ENCODE measurements at regions not wholly inside any gene's neighbourhood (a gene's known extent, or its start where the extent isn't known, plus 50 kb on each side); places are given as distances from the start of the nearest gene placed in this dataset.

- no peaks in the 10 kb centered on the region for H3K79me1 ChIP-seq (ENCODE audit: low read depth, low read length)
- no peak overlapping the region for H3K18ac ChIP-seq (ENCODE audit: extremely low read depth, low read length)
- no peak overlapping the region for H3K4me3 ChIP-seq (ENCODE audit: extremely low read depth in 1 of 4, insufficient read depth in 2 of 4, low read depth in 3 of 4, low read length in 4 of 4)
- H4K91ac ChIP-seq (replicated peaks; ENCODE audit: insufficient read length, low read length): no peak overlapping the region
- no peak overlapping the region for H3K14ac ChIP-seq (ENCODE audit: insufficient read length)
- no peak overlapping the region for H3K4ac ChIP-seq (replicated peaks; ENCODE audit: insufficient read length, low read depth, low read length)
- H3K9me3 ChIP-seq (ENCODE audit: insufficient read depth in 2 of 2, low read depth in 1 of 2, low read length in 1 of 2): peaks cover 5 to 11% of the 10 kb centered on the region in 2 experiments; a peak in 2 of 4 replicates
- H2BK12ac ChIP-seq (ENCODE audit: low read depth, low read length): no peak overlapping the region
- H4K5ac ChIP-seq (ENCODE audit: insufficient read length, low read depth, low read length): no peak overlapping the region
- FAIRE-seq (no peak), DNase-seq (ENCODE audit: low read depth in 1 of 2, low spot score in 2 of 2) (no peak)
- no peak overlapping the region for H3K4me2 ChIP-seq (ENCODE audit: insufficient read depth in 1 of 2, low read depth in 2 of 2, low read length in 2 of 2)
- H2AFZ ChIP-seq (ENCODE audit: low read length): no peak overlapping the region
- CTCF ChIA-PET (ENCODE audit: partially characterized antibody): interaction anchor here (1.0 kb wide), 1 partner anchor 46 kb away, joined by 3 read pairs; no protein-coding TSS in a partner anchor
- no peaks in the 10 kb centered on the region for H3K4me1 ChIP-seq (replicated peaks in 1 of 4; ENCODE audit: control insufficient read depth in 3 of 4, insufficient read depth in 4 of 4, low read length in 3 of 4)
- H3K27me3 ChIP-seq (replicated peaks in 1 of 4; ENCODE audit: control insufficient read depth in 3 of 4, extremely low read depth in 1 of 4, insufficient read depth in 3 of 4, low read length in 3 of 4): no peaks in the 10 kb centered on the region
- H4K20me1 ChIP-seq (replicated peaks in 1 of 2; ENCODE audit: control insufficient read depth in 1 of 2, insufficient read depth in 2 of 2, low read length in 2 of 2): no peaks in the 10 kb centered on the region
- no peak overlapping the region for H3K9ac ChIP-seq (replicated peaks in 1 of 4; ENCODE audit: extremely low read depth in 1 of 4, low read depth in 3 of 4, low read length in 3 of 4)
- no peak overlapping the region for H3K27ac ChIP-seq (ENCODE audit: low read depth, low read length)
- H2AK5ac ChIP-seq (ENCODE audit: low read depth, low read length): no peak overlapping the region
- no peak overlapping the region for H3K56ac ChIP-seq (replicated peaks; ENCODE audit: insufficient read length, low read depth, low read length)
- H3K36me3 ChIP-seq (ENCODE audit: control insufficient read depth in 2 of 4, insufficient read depth in 4 of 4, low read length in 3 of 4): peaks cover 0 to 8% (median 1%) of the 10 kb centered on the region in 4 experiments; a peak in 3 of 8 replicates
- H3K23me2 ChIP-seq (ENCODE audit: low read depth, low read length): no peaks in the 10 kb centered on the region
- POLR2A ChIA-PET (ENCODE audit: partially characterized antibody): no interaction called here
- WGBS, 2 experiments (ENCODE audit: extremely low coverage in 1 of 2, insufficient coverage in 1 of 2, insufficient read length in 1 of 2, insufficient replicate concordance in 2 of 2, low coverage in 1 of 2, low lambda C conversion rate in 2 of 2, missing lambda C conversion rate in 1 of 2): 93% methylated on average over 3 of the region's 3 CpGs; no CpG with 5 or more reads in 1 of the 2 experiments
- no peak overlapping the region for H2BK15ac ChIP-seq (ENCODE audit: low read length)
- no peaks in the 10 kb centered on the region for H3K79me2 ChIP-seq (ENCODE audit: control insufficient read depth in 1 of 2, insufficient read depth in 2 of 2, low read length in 2 of 2)
- H4K8ac ChIP-seq (ENCODE audit: extremely low read depth, insufficient read depth, low read length): no peak overlapping the region
- no peak overlapping the region for H2BK5ac ChIP-seq (ENCODE audit: low read depth, low read length)
- no peak overlapping the region for H2BK20ac ChIP-seq (ENCODE audit: low read length)
- no peak overlapping the region for H3K23ac ChIP-seq (ENCODE audit: insufficient read length)
- H2BK120ac ChIP-seq (replicated peaks; ENCODE audit: low read depth, low read length): no peak overlapping the region
- no peak for TF ChIP-seq GABPA (IDR thresholded peaks at IDR 0.05; ENCODE audit: borderline replicate concordance, insufficient read depth, low read length)
- TF ChIP-seq, protein P1, sequence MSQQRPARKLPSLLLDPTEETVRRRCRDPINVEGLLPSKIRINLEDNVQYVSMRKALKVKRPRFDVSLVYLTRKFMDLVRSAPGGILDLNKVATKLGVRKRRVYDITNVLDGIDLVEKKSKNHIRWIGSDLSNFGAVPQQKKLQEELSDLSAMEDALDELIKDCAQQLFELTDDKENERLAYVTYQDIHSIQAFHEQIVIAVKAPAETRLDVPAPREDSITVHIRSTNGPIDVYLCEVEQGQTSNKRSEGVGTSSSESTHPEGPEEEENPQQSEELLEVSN (IDR thresholded peaks at IDR 0.05): no peak
- TF ChIP-seq TAF7 (optimal IDR thresholded peaks at IDR 0.05; ENCODE audit: borderline replicate concordance, low read depth, low read length): no peak
- no peak for TF ChIP-seq JUN (IDR thresholded peaks at IDR 0.05; ENCODE audit: low read depth, low read length)
- TF ChIP-seq EGR1 (IDR thresholded peaks at IDR 0.05; ENCODE audit: borderline replicate concordance, low read depth, low read length): no peak
- no peak for TF ChIP-seq CREB1 (IDR thresholded peaks at IDR 0.05)
- TF ChIP-seq RBBP5 (IDR thresholded peaks at IDR 0.05; ENCODE audit: borderline replicate concordance, low read depth, low read length): no peak
- TF ChIP-seq PHF8 (conservative IDR thresholded peaks at IDR 0.05; ENCODE audit: low read depth, low read length): no peak
- TF ChIP-seq CTBP2 (IDR thresholded peaks at IDR 0.05; ENCODE audit: borderline replicate concordance, insufficient read depth, insufficient read length, low read length): no peak
- TF ChIP-seq, protein P2, sequence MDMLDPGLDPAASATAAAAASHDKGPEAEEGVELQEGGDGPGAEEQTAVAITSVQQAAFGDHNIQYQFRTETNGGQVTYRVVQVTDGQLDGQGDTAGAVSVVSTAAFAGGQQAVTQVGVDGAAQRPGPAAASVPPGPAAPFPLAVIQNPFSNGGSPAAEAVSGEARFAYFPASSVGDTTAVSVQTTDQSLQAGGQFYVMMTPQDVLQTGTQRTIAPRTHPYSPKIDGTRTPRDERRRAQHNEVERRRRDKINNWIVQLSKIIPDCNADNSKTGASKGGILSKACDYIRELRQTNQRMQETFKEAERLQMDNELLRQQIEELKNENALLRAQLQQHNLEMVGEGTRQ (IDR thresholded peaks at IDR 0.05; ENCODE audit: low read length): no peak
- no peak for TF ChIP-seq ATF2 (IDR thresholded peaks at IDR 0.05; ENCODE audit: low read length)
These were observed 258.2 kb downstream of the CHRM3 start for GRCh38 chr1:239644604-239645003.

All from H1 (cell line).